SK-N-SH (cell line): ENCODE measurements at regions not wholly inside any gene's neighbourhood (a gene's known extent, or its start where the extent isn't known, plus 50 kb on each side); places are given as distances from the start of the nearest gene placed in this dataset.

Source experiments
- CTCF ChIA-PET: fragments of 300-600, 350-600 bp; formaldehyde crosslinking; extraction: SDS; loops from one replicate; lab custom pipeline; 2021; lab: Yijun Ruan, JAX
- POLR2A ChIA-PET: fragments of 350-600 bp; sonication (Branson Sonifier 250); formaldehyde crosslinking; extraction: SDS; loops from one replicate; lab custom pipeline; 2020; ENCODE audit warnings: antibody characterized with exemption, inconsistent platforms; lab: Yijun Ruan, JAX
- DNase-seq: peaks from one replicate; pipeline ENCODE4 v3.0.0; 2012
- H2AFZ ChIP-seq: fragments of 200-600 bp; sonication (generic); 2 replicates; pipeline ENCODE4 v1.8.1; 2016; ENCODE audit warnings: antibody characterized with exemption, mild to moderate bottlenecking, low read depth
- H3F3A ChIP-seq: fragments of 200-600 bp; sonication (generic); replicated peaks from 2 replicates; pipeline ENCODE3; 2016; ENCODE audit warnings: antibody characterized with exemption, mild to moderate bottlenecking; ENCODE audit not compliant: insufficient read depth
- H3K27ac ChIP-seq, 2 experiments: fragments of 200-500 bp in 1 of 2; fragments of 200-600 bp in 1 of 2; sonication (Bioruptor generic) in 1 of 2; sonication (generic), shearing (Covaris generic) in 1 of 2; 2 replicates each; pipeline versions ENCODE4 v1.5.1 to v1.6.1; 2014 to 2016; ENCODE audit warnings: low read depth in 2 of 2, inconsistent platforms in 1 of 2, low read length in 1 of 2, mild to moderate bottlenecking in 1 of 2, mixed read lengths in 1 of 2
- H3K27me3 ChIP-seq: fragments of 200-600 bp; sonication (generic), shearing (Covaris generic); 2 replicates; pipeline ENCODE4 v1.6.1; 2016; ENCODE audit warnings: mixed run types; ENCODE audit not compliant: insufficient read depth
- H3K36me3 ChIP-seq, 2 experiments: fragments of 200-500 bp in 1 of 2; fragments of 200-600 bp in 1 of 2; sonication (Bioruptor generic) in 1 of 2; sonication (generic) in 1 of 2; replicated peaks in 1 of 2; 2 replicates each; pipeline versions ENCODE3 to v1.5.1; 2014 to 2016; ENCODE audit warnings: low read length in 1 of 2, mild to moderate bottlenecking in 1 of 2; ENCODE audit not compliant: insufficient read depth in 2 of 2, control insufficient read depth in 1 of 2
- H3K4me1 ChIP-seq, 2 experiments: fragments of 200-500 bp in 1 of 2; fragments of 200-600 bp in 1 of 2; sonication (Bioruptor generic) in 1 of 2; sonication (generic), shearing (Covaris generic) in 1 of 2; 2 replicates each; pipeline versions ENCODE4 v1.5.1 to v1.6.1; 2014 to 2016; ENCODE audit warnings: low read depth in 1 of 2, low read length in 1 of 2, mixed run types in 1 of 2; ENCODE audit not compliant: insufficient read depth in 2 of 2, control insufficient read depth in 1 of 2
- H3K4me2 ChIP-seq: fragments of 200-600 bp; sonication (generic), shearing (Covaris generic); 2 replicates; pipeline ENCODE4 v1.6.1; 2017; ENCODE audit warnings: mixed run types
- H3K4me3 ChIP-seq, 2 experiments: fragments of 200-500 bp in 1 of 2; fragments of 200-600 bp in 1 of 2; sonication (Bioruptor generic) in 1 of 2; sonication (generic), shearing (Covaris generic) in 1 of 2; 2 replicates each; pipeline versions ENCODE4 v1.5.1 to v1.8.1; 2014 to 2016; ENCODE audit warnings: low read depth in 2 of 2, inconsistent platforms in 1 of 2, low read length in 1 of 2, mild to moderate bottlenecking in 1 of 2, mixed read lengths in 1 of 2, moderate library complexity in 1 of 2
- H3K79me2 ChIP-seq: fragments of 200-600 bp; sonication (generic); 2 replicates; pipeline ENCODE4 v1.8.1; 2017; ENCODE audit warnings: mild to moderate bottlenecking; ENCODE audit not compliant: insufficient read depth
- H3K9ac ChIP-seq: fragments of 200-600 bp; sonication (generic); 2 replicates; pipeline ENCODE4 v1.6.1; 2017; ENCODE audit warnings: mixed run types
- H3K9me2 ChIP-seq: fragments of 200-600 bp; sonication (generic); 2 replicates; pipeline ENCODE4 v1.6.1; 2017; ENCODE audit warnings: mixed run types
- H3K9me3 ChIP-seq: fragments of 200-600 bp; sonication (generic); 2 replicates; pipeline ENCODE4 v1.6.1; 2017; ENCODE audit warnings: mixed run types, mild to moderate bottlenecking, moderate library complexity
- H4K20me1 ChIP-seq: fragments of 200-600 bp; sonication (generic); 2 replicates; pipeline ENCODE4 v1.6.1; 2017; ENCODE audit warnings: mild to moderate bottlenecking, mixed run types; ENCODE audit not compliant: insufficient read depth
- FOSL2 ChIP-seq: IDR thresholded peaks from 2 replicates; pipeline ENCODE4 v1.4.0; 2012; ENCODE audit warnings: low read depth, mild to moderate bottlenecking, moderate library complexity, borderline replicate concordance
- FOXM1 ChIP-seq: IDR thresholded peaks from 2 replicates; pipeline ENCODE4 v1.4.0; 2012; ENCODE audit warnings: low read depth, mild to moderate bottlenecking
- GABPA ChIP-seq: IDR thresholded peaks from 2 replicates; pipeline ENCODE4 v1.4.0; 2012; ENCODE audit warnings: low read depth, mild to moderate bottlenecking
- MAX ChIP-seq: IDR thresholded peaks from 2 replicates; pipeline ENCODE4 v1.4.0; 2012; ENCODE audit warnings: low read depth
- MXI1 ChIP-seq: IDR thresholded peaks from 2 replicates; pipeline ENCODE4 v1.6.1; 2012; ENCODE audit warnings: mild to moderate bottlenecking, low read depth, low read length, improper control_type of control experiment
- NFIC ChIP-seq: IDR thresholded peaks from 2 replicates; pipeline ENCODE4 v1.4.0; 2012; ENCODE audit warnings: borderline replicate concordance
- POLR2AphosphoS5 ChIP-seq: IDR thresholded peaks from 2 replicates; pipeline ENCODE4 v1.6.1; 2012; ENCODE audit warnings: low read depth, low read length
- REST ChIP-seq: IDR thresholded peaks from 2 replicates; pipeline ENCODE4 v1.6.1; 2012; ENCODE audit warnings: mild to moderate bottlenecking, low read depth, low read length, moderate library complexity
- SIN3A ChIP-seq: IDR thresholded peaks from 2 replicates; pipeline ENCODE4 v1.6.1; 2012; ENCODE audit warnings: low read depth, mild to moderate bottlenecking, low read length, moderate library complexity, borderline replicate concordance
- TCF12 ChIP-seq: IDR thresholded peaks from 2 replicates; pipeline ENCODE4 v1.4.0; 2012
- TEAD4 ChIP-seq: IDR thresholded peaks from 2 replicates; pipeline ENCODE4 v1.4.0; 2012; ENCODE audit warnings: mild to moderate bottlenecking, borderline replicate concordance; ENCODE audit not compliant: insufficient read depth
- YY1 ChIP-seq: IDR thresholded peaks from 2 replicates; pipeline ENCODE4 v1.4.0; 2012; ENCODE audit warnings: low read depth, mild to moderate bottlenecking
- ZBTB33 ChIP-seq: IDR thresholded peaks from 2 replicates; pipeline ENCODE4 v1.4.0; 2012; ENCODE audit warnings: low read depth, borderline replicate concordance
- WGBS: methylation state at CpG from one replicate; pipeline ENCODE4 v1.1.6; 2017; ENCODE audit warnings: low lambda C conversion rate; 5-methylcytosine and 5-hydroxymethylcytosine counted together
- TF ChIP-seq, protein P1 (sequence below): fragments of 150-350 bp; IDR thresholded peaks from 2 replicates; pipeline ENCODE4 v1.6.1; 2017; ENCODE audit warnings: antibody characterized with exemption, low read length, low read depth, borderline replicate concordance

DNA sequence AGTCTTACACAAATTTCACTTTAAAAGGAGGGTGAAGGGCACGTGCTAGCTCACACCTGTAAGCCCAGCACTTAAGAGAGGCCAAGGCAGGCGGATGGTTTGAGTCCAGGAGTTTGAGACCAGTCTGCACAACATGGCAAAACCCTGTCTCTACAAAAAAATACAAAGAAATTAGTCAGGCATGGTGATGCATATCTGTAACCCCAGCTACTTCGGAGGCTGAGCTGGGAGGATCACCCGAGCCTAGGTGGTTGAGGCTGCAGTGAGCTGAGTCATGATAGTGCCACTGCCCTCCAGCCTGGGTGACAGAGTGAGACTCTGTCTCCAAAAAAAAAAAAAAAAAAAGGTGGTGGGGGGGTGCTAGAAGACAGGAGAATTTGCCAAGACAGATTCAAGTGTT lies 237.3 kb upstream of the KLF14 start:
- H3K9me3 ChIP-seq: no peaks in the 10 kb centered on the region
- TF ChIP-seq GABPA (no peak), YY1 (no peak), TEAD4 (no peak), MXI1 (no peak), TCF12 (no peak), ZBTB33 (no peak), FOSL2 (no peak), MAX (no peak), REST (no peak), NFIC (no peak), FOXM1 (no peak), SIN3A (no peak), POLR2AphosphoS5 (no peak)
- TF ChIP-seq, protein P1, sequence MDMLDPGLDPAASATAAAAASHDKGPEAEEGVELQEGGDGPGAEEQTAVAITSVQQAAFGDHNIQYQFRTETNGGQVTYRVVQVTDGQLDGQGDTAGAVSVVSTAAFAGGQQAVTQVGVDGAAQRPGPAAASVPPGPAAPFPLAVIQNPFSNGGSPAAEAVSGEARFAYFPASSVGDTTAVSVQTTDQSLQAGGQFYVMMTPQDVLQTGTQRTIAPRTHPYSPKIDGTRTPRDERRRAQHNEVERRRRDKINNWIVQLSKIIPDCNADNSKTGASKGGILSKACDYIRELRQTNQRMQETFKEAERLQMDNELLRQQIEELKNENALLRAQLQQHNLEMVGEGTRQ: no peak
- no peaks in the 10 kb centered on the region for H3K9me2 ChIP-seq
- POLR2A ChIA-PET: interaction anchor here (0.6 kb wide), 1 partner anchor 57 kb away, joined by 4 read pairs; no protein-coding TSS in a partner anchor
- no peak overlapping the region for H3K4me3 ChIP-seq
- no peak overlapping the region for H3K4me2 ChIP-seq
- WGBS: 87% methylated on average over 4 of the region's 4 CpGs
- H3K27me3 ChIP-seq: no peaks in the 10 kb centered on the region
- H3K36me3 ChIP-seq: peaks cover 0 to 38% of the 10 kb centered on the region in 2 experiments
- H3K9ac ChIP-seq: no peak overlapping the region
- H3F3A ChIP-seq: peaks cover 17% of the 10 kb centered on the region
- peak overlapping the region in 1 of 2 experiments; percentile 35; a peak in 1 of 4 replicates for H3K27ac ChIP-seq
- no peaks in the 10 kb centered on the region for H4K20me1 ChIP-seq
- CTCF ChIA-PET: interaction anchor here (0.7 to 2.8 kb wide), 8 partner anchors 11 to 75 kb away, joined by 3 to 29 read pairs (median 3); no protein-coding TSS in a partner anchor
- peaks cover 0 to 12% of the 10 kb centered on the region in 2 experiments; a peak in 1 of 4 replicates for H3K4me1 ChIP-seq
- no peak overlapping the region for H2AFZ ChIP-seq
- H3K79me2 ChIP-seq: peaks cover 19% of the 10 kb centered on the region; the same call in 1 of the 2 replicates
- DNase-seq: no peak
